HEK293 (cell line): ENCODE measurements at regions not wholly inside any gene's neighbourhood (a gene's known extent, or its start where the extent isn't known, plus 50 kb on each side); places are given as distances from the start of the nearest gene placed in this dataset.

Experiments used
- CTCF ChIA-PET: fragments of 350-600 bp; formaldehyde crosslinking; extraction: SDS; loops from one replicate; lab custom pipeline; 2021; ENCODE audit warnings: antibody characterized with exemption; lab: Yijun Ruan, JAX
- POLR2A ChIA-PET: fragments of 300-600 bp; formaldehyde crosslinking; extraction: SDS; loops from one replicate; lab custom pipeline; 2020; ENCODE audit warnings: antibody characterized with exemption, inconsistent platforms; lab: Yijun Ruan, JAX
- H3K27ac ChIP-seq: fragments of 200-500 bp; sonication (Bioruptor generic); 2 replicates; pipeline ENCODE4 v1.5.1; 2014; ENCODE audit warnings: low read depth, low read length, control low read depth, inconsistent platforms; ENCODE audit errors: extremely low read depth
- H3K36me3 ChIP-seq, 2 experiments: fragments of 200-500 bp in 1 of 2; sonication (Bioruptor generic) in 1 of 2; 1 replicate in 1 of 2; 2 replicates in 1 of 2; pipeline ENCODE4 v1.5.1; 2014 to 2017; ENCODE audit warnings: inconsistent platforms in 2 of 2, low read length in 2 of 2; ENCODE audit not compliant: control insufficient read depth in 2 of 2, insufficient read depth in 1 of 2
- H3K4me1 ChIP-seq: fragments of 200-500 bp; sonication (Bioruptor generic); 2 replicates; pipeline ENCODE4 v1.5.1; 2014; ENCODE audit warnings: mild to moderate bottlenecking, low read length, inconsistent platforms; ENCODE audit not compliant: control insufficient read depth, insufficient read depth
- H3K4me3 ChIP-seq: 2 replicates; pipeline ENCODE4 v1.5.1; 2011; ENCODE audit warnings: low read depth, mild to moderate bottlenecking, control low read depth, low read length, moderate library complexity
- H3K9me3 ChIP-seq: fragments of 200-500 bp; sonication (Bioruptor generic); 2 replicates; pipeline ENCODE4 v1.5.1; 2014; ENCODE audit warnings: low read depth, low read length, inconsistent platforms; ENCODE audit not compliant: control insufficient read depth, insufficient read depth
- BCL11B ChIP-seq: fragments of 450-650 bp; formaldehyde crosslinking; IDR thresholded peaks from 2 replicates; pipeline ENCODE4 v1.5.1; 2016; ENCODE audit warnings: low read depth, missing biosample characterization, missing genetic modification characterization
- CTCF ChIP-seq: fragments of 450-650 bp; formaldehyde crosslinking; IDR thresholded peaks from 2 replicates; pipeline ENCODE4 v1.5.1; 2016; ENCODE audit warnings: missing biosample characterization, missing genetic modification characterization
- GLI4 ChIP-seq: fragments of 450-650 bp; formaldehyde crosslinking; IDR thresholded peaks from 2 replicates; pipeline ENCODE4 v1.5.1; 2016; ENCODE audit warnings: missing biosample characterization, missing genetic modification characterization
- KLF16 ChIP-seq: fragments of 450-650 bp; formaldehyde crosslinking; IDR thresholded peaks from 2 replicates; pipeline ENCODE4 v1.5.1; 2017; ENCODE audit warnings: missing biosample characterization, missing genetic modification characterization
- KLF9 ChIP-seq: fragments of 450-650 bp; formaldehyde crosslinking; IDR thresholded peaks from 2 replicates; pipeline ENCODE4 v1.5.1; 2016; ENCODE audit warnings: missing biosample characterization, missing genetic modification characterization, low read depth
- ZBTB1 ChIP-seq: fragments of 450-650 bp; formaldehyde crosslinking; IDR thresholded peaks from 2 replicates; pipeline ENCODE4 v1.5.1; 2016; ENCODE audit warnings: missing biosample characterization, missing genetic modification characterization
- ZBTB11 ChIP-seq: fragments of 450-650 bp; formaldehyde crosslinking; conservative IDR thresholded peaks from 2 replicates; pipeline ENCODE4 v1.5.1; 2016; ENCODE audit warnings: low read depth, missing biosample characterization, missing genetic modification characterization
- ZBTB49 ChIP-seq: fragments of 450-650 bp; formaldehyde crosslinking; IDR thresholded peaks from 2 replicates; pipeline ENCODE4 v1.5.1; 2016; ENCODE audit warnings: missing biosample characterization, missing genetic modification characterization, low read depth
- ZFP3 ChIP-seq: fragments of 450-650 bp; formaldehyde crosslinking; IDR thresholded peaks from 2 replicates; pipeline ENCODE4 v1.5.1; 2016; ENCODE audit warnings: low read depth, missing biosample characterization, missing genetic modification characterization
- ZNF169 ChIP-seq: fragments of 450-650 bp; formaldehyde crosslinking; IDR thresholded peaks from 2 replicates; pipeline ENCODE4 v1.5.1; 2016; ENCODE audit warnings: missing biosample characterization, missing genetic modification characterization
- ZNF362 ChIP-seq: fragments of 450-650 bp; formaldehyde crosslinking; IDR thresholded peaks from 2 replicates; pipeline ENCODE4 v1.5.1; 2016; ENCODE audit warnings: missing biosample characterization, missing genetic modification characterization
- ZNF426 ChIP-seq: fragments of 450-650 bp; formaldehyde crosslinking; IDR thresholded peaks from 2 replicates; pipeline ENCODE4 v1.5.1; 2017; ENCODE audit warnings: missing biosample characterization, missing genetic modification characterization, mild to moderate bottlenecking, inconsistent platforms, moderate library complexity
- ZNF658 ChIP-seq: fragments of 450-650 bp; formaldehyde crosslinking; IDR thresholded peaks from 2 replicates; pipeline ENCODE4; 2016; ENCODE audit warnings: missing biosample characterization, missing genetic modification characterization
- ZNF785 ChIP-seq: fragments of 450-650 bp; formaldehyde crosslinking; IDR thresholded peaks from 2 replicates; pipeline ENCODE4 v1.5.1; 2016; ENCODE audit warnings: missing biosample characterization, missing genetic modification characterization
- ZSCAN18 ChIP-seq: fragments of 450-650 bp; formaldehyde crosslinking; IDR thresholded peaks from 2 replicates; pipeline ENCODE4 v1.5.1; 2016; ENCODE audit warnings: missing biosample characterization, missing genetic modification characterization
- ZSCAN5A ChIP-seq: fragments of 450-650 bp; formaldehyde crosslinking; IDR thresholded peaks from 2 replicates; pipeline ENCODE4 v1.5.1; 2016; ENCODE audit warnings: missing biosample characterization, missing genetic modification characterization
- ZXDB ChIP-seq: fragments of 450-650 bp; formaldehyde crosslinking; IDR thresholded peaks from 2 replicates; pipeline ENCODE4 v1.5.1; 2016; ENCODE audit warnings: missing biosample characterization, missing genetic modification characterization

GRCh38 chr5:168042284-168043068 lies 249.0 kb upstream of the WWC1 start:
- no peak overlapping the region for H3K27ac ChIP-seq
- ChIA-PET CTCF (interaction anchor here (0.6 kb wide), 1 partner anchor 20 kb away, joined by 3 read pairs; no protein-coding TSS in a partner anchor), POLR2A (no interaction called here)

GRCh38 chr5:168046163-168046562 lies 245.3 kb upstream of the WWC1 start:
- H3K36me3 ChIP-seq = no peaks in the 10 kb centered on the region
- H3K4me1 ChIP-seq = no peaks in the 10 kb centered on the region
- H3K9me3 ChIP-seq = no peaks in the 10 kb centered on the region
- ChIA-PET CTCF (interaction anchor here (0.5 to 1.6 kb wide), 4 partner anchors 75 to 463 kb away, joined by 3 to 5 read pairs (median 4); no protein-coding TSS in a partner anchor), POLR2A (no interaction called here)
- no peak overlapping the region for H3K4me3 ChIP-seq
- H3K27ac ChIP-seq = no peak overlapping the region
- TF ChIP-seq ZBTB11 (tag by site-specific recombination) = no peak
- TF ChIP-seq KLF9 (tag by site-specific recombination) = no peak
- no peak for TF ChIP-seq ZBTB1 (tag by site-specific recombination)
- no peak for TF ChIP-seq ZNF785 (tag by site-specific recombination)
- no peak for TF ChIP-seq ZNF658 (tag by site-specific recombination)
- TF ChIP-seq ZXDB (tag by site-specific recombination) = no peak
- no peak for TF ChIP-seq CTCF
- no peak for TF ChIP-seq ZFP3 (tag by site-specific recombination)
- no peak for TF ChIP-seq ZNF362
- no peak for TF ChIP-seq KLF16 (tag by site-specific recombination)
- no peak for TF ChIP-seq ZNF426 (tag by site-specific recombination)
- TF ChIP-seq GLI4 (tag by site-specific recombination) = no peak

More at GRCh38 chr5:168042284-168043068, 249.0 kb upstream of the WWC1 start:
- TF ChIP-seq ZBTB49 (tag by site-specific recombination) (no peak), ZSCAN5A (no peak), BCL11B (tag by site-specific recombination) (no peak), ZSCAN18 (no peak), ZNF169 (tag by site-specific recombination) (no peak)
- H3K36me3 ChIP-seq = no peaks in the 10 kb centered on the region
- no peaks in the 10 kb centered on the region for H3K4me1 ChIP-seq
- no peak overlapping the region for H3K4me3 ChIP-seq
- no peaks in the 10 kb centered on the region for H3K9me3 ChIP-seq
